ENCODE measurements at regions not wholly inside any gene's neighbourhood (a gene's known extent, or its start where the extent isn't known, plus 50 kb on each side); places are given as distances from the start of the nearest gene placed in this dataset.
"Not testable (repeated sequence)": the region's sequence is repeated elsewhere in the genome, so short reads cannot be mapped to it uniquely, and the experiment has no call there.

DNA sequence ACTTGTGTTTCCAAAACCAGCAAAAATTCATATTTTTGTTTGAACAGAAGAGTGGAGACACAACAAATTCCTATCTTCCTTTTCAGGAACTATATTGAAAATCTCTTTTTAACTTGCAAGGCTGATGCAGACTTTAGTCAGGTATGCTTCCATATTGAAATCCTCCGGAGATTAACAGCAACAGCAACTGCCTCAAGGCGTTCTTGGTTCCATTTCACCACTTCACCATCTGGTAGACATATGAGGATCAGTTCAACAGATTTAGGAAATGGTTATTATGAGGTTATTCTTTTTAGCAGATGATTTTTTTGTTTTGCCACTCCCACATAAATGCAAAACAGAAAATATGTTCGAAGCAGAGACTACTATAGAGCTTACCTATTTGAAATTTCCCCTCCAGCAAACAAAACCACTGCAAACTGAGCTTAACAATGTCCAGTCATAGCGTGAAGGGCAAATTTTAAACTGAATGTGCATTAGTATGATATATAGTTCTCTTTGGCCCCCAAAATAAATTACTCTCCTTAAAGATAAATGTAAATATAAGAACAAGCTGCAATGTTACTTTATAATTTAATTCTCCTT is 520.5 kb upstream of the ADGRB3 start:
- no peaks in the 10 kb centered on the region for H3K36me3 ChIP-seq (ENCODE audit: control insufficient read depth, insufficient read depth, low read length)
- H3K4me3 ChIP-seq (ENCODE audit: low read depth, low read length) = no peak overlapping the region
- ChIA-PET POLR2A (no interaction called here), CTCF (interaction anchor here (0.8 kb wide), 1 partner anchor 42 kb away, joined by 3 read pairs; no protein-coding TSS in a partner anchor)
- H3K27me3 ChIP-seq (ENCODE audit: control insufficient read depth, insufficient read depth, low read length) = no peaks in the 10 kb centered on the region
- TF ChIP-seq, protein P1, sequence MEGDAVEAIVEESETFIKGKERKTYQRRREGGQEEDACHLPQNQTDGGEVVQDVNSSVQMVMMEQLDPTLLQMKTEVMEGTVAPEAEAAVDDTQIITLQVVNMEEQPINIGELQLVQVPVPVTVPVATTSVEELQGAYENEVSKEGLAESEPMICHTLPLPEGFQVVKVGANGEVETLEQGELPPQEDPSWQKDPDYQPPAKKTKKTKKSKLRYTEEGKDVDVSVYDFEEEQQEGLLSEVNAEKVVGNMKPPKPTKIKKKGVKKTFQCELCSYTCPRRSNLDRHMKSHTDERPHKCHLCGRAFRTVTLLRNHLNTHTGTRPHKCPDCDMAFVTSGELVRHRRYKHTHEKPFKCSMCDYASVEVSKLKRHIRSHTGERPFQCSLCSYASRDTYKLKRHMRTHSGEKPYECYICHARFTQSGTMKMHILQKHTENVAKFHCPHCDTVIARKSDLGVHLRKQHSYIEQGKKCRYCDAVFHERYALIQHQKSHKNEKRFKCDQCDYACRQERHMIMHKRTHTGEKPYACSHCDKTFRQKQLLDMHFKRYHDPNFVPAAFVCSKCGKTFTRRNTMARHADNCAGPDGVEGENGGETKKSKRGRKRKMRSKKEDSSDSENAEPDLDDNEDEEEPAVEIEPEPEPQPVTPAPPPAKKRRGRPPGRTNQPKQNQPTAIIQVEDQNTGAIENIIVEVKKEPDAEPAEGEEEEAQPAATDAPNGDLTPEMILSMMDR (IDR thresholded peaks at IDR 0.05; ENCODE audit: insufficient read depth, low read depth, low read length) = no peak
- no peak for DNase-seq (ENCODE audit: low read depth)

GRCh38 chr6:68108233-68108835 is 526.7 kb upstream of the ADGRB3 start:
- CTCF ChIA-PET = no interaction called here
- POLR2A ChIA-PET = no interaction called here
- no peaks in the 10 kb centered on the region for H3K27me3 ChIP-seq (ENCODE audit: control insufficient read depth, insufficient read depth, low read length)
- no peak for DNase-seq (ENCODE audit: low read depth)
- TF ChIP-seq, protein P1 (IDR thresholded peaks at IDR 0.05; ENCODE audit: insufficient read depth, low read depth, low read length) = no peak
- no peak overlapping the region for H3K4me3 ChIP-seq (ENCODE audit: low read depth, low read length)
- H3K36me3 ChIP-seq (ENCODE audit: control insufficient read depth, insufficient read depth, low read length) = no peaks in the 10 kb centered on the region

- POLR2A ChIA-PET = no interaction called here
- TF ChIP-seq, protein P1 (IDR thresholded peaks at IDR 0.05; ENCODE audit: insufficient read depth, low read depth, low read length) = no peak
- Histone ChIP-seq H3K4me3 (ENCODE audit: low read depth, low read length) (no peak overlapping the region), H3K27me3 (ENCODE audit: control insufficient read depth, insufficient read depth, low read length) (no peaks in the 10 kb centered on the region), H3K36me3 (ENCODE audit: control insufficient read depth, insufficient read depth, low read length) (no peaks in the 10 kb centered on the region)
- DNase-seq (ENCODE audit: low read depth) = no peak
- CTCF ChIA-PET = no interaction called here
These were observed 541.0 kb upstream of the ADGRB3 start for GRCh38 chr6:68094070-68094469.

- no peak for DNase-seq (ENCODE audit: low read depth)
- ChIA-PET POLR2A (no interaction called here), CTCF (interaction anchor here (1.2 kb wide), 1 partner anchor 10 kb away, joined by 3 read pairs; no protein-coding TSS in a partner anchor)
- no peak overlapping the region for H3K4me3 ChIP-seq (ENCODE audit: low read depth, low read length)
- TF ChIP-seq, protein P1 (IDR thresholded peaks at IDR 0.05; ENCODE audit: insufficient read depth, low read depth, low read length) = no peak
- H3K36me3 ChIP-seq (ENCODE audit: control insufficient read depth, insufficient read depth, low read length) = no peaks in the 10 kb centered on the region
- H3K27me3 ChIP-seq (ENCODE audit: control insufficient read depth, insufficient read depth, low read length) = no peaks in the 10 kb centered on the region
These were observed 547.5 kb upstream of the ADGRB3 start for GRCh38 chr6:68087399-68088133.

- DNase-seq (ENCODE audit: low read depth) = no peak
- Histone ChIP-seq H3K36me3 (ENCODE audit: control insufficient read depth, insufficient read depth, low read length) (no peaks in the 10 kb centered on the region), H3K4me3 (ENCODE audit: low read depth, low read length) (no peak overlapping the region), H3K27me3 (ENCODE audit: control insufficient read depth, insufficient read depth, low read length) (no peaks in the 10 kb centered on the region)
- CTCF ChIA-PET = no interaction called here
- TF ChIP-seq, protein P1 (IDR thresholded peaks at IDR 0.05; ENCODE audit: insufficient read depth, low read depth, low read length) = no peak
- POLR2A ChIA-PET = no interaction called here
These were observed 548.9 kb upstream of the ADGRB3 start for GRCh38 chr6:68086199-68086598.

- DNase-seq (ENCODE audit: low read depth); H3K36me3 ChIP-seq (ENCODE audit: control insufficient read depth, insufficient read depth, low read length); H3K4me3 ChIP-seq (ENCODE audit: low read depth, low read length); CTCF ChIA-PET; POLR2A ChIA-PET; H3K27me3 ChIP-seq (ENCODE audit: control insufficient read depth, insufficient read depth, low read length): not testable (repeated sequence)
These were observed 549.5 kb upstream of the ADGRB3 start for GRCh38 chr6:68085599-68085998.
